ENCODE measurements at regions not wholly inside any gene's neighbourhood (a gene's known extent, or its start where the extent isn't known, plus 50 kb on each side); places are given as distances from the start of the nearest gene placed in this dataset.

DNA sequence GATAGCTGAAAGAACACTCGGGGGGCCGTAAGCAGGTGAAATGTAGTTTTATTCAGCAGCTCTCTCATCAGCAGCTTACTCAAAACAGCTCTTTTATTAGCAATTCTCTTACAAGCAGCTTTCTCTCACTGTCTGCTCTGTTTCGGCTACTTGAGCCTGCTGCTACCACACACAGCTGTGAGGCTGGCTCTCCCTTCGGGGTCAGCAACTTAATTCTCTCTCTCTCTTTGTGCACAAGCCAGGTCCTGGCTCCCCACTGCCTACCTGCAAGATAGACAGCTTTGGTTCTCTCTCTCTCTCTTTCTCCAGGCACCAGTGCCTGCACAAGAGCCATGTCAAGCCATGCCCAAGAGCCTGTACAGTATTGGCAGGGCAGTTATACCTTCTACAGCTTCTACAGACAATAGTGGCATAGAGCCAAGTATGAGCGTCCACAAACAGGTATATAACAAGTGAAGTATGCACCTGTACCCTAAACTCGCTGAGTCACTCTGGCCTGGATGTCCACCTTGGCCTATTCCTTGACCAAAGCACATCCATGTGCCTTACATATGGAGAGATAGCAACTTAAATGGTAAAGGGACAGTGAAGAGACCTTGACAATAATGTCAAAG lies 110.8 kb downstream of the MTNR1B start:
- TF ChIP-seq, protein P1, sequence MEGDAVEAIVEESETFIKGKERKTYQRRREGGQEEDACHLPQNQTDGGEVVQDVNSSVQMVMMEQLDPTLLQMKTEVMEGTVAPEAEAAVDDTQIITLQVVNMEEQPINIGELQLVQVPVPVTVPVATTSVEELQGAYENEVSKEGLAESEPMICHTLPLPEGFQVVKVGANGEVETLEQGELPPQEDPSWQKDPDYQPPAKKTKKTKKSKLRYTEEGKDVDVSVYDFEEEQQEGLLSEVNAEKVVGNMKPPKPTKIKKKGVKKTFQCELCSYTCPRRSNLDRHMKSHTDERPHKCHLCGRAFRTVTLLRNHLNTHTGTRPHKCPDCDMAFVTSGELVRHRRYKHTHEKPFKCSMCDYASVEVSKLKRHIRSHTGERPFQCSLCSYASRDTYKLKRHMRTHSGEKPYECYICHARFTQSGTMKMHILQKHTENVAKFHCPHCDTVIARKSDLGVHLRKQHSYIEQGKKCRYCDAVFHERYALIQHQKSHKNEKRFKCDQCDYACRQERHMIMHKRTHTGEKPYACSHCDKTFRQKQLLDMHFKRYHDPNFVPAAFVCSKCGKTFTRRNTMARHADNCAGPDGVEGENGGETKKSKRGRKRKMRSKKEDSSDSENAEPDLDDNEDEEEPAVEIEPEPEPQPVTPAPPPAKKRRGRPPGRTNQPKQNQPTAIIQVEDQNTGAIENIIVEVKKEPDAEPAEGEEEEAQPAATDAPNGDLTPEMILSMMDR (conservative IDR thresholded peaks at IDR 0.05), result no peak
- no peak for TF ChIP-seq EZH2 (IDR thresholded peaks at IDR 0.05; ENCODE audit: low read depth)
